SK-N-MC (cell line): ENCODE measurements at regions not wholly inside any gene's neighbourhood (a gene's known extent, or its start where the extent isn't known, plus 50 kb on each side); places are given as distances from the start of the nearest gene placed in this dataset.

Experiments used
- DNase-seq: peaks from one replicate; pipeline ENCODE4 v3.0.0-alpha.2; 2011; ENCODE audit warnings: low read depth, low spot score
- H3K27ac ChIP-seq: fragments of 200-600 bp; sonication (generic); 2 replicates; pipeline ENCODE4 v1.5.1; 2016; ENCODE audit warnings: mixed run types
- H3K36me3 ChIP-seq: fragments of 200-600 bp; sonication (generic); 2 replicates; pipeline ENCODE4 v1.6.1; 2017; ENCODE audit warnings: antibody characterized with exemption, low read length, mixed read lengths; ENCODE audit not compliant: insufficient read depth
- H3K4me3 ChIP-seq: fragments of 200-600 bp; sonication (generic); 2 replicates; pipeline ENCODE4 v1.5.1; 2016
- H3K9ac ChIP-seq: fragments of 200-600 bp; sonication (generic); 2 replicates; pipeline ENCODE4 v1.8.0; 2017; ENCODE audit warnings: mixed run types, mixed read lengths; ENCODE audit not compliant: insufficient read length
- H3K9me3 ChIP-seq: fragments of 200-600 bp; sonication (generic); 2 replicates; pipeline ENCODE4 v1.6.1; 2017; ENCODE audit warnings: low read depth, mild to moderate bottlenecking, antibody characterized with exemption, low read length, moderate library complexity, mixed read lengths
- EZH2 ChIP-seq: fragments of 200-600 bp; sonication (generic); IDR thresholded peaks from one replicate; pipeline ENCODE4 v1.6.1; 2017; ENCODE audit warnings: antibody characterized with exemption
- FOXP2 ChIP-seq: optimal IDR thresholded peaks from 2 replicates; pipeline ENCODE3; 2011; ENCODE audit warnings: mild to moderate bottlenecking, moderate library complexity; ENCODE audit not compliant: insufficient read depth; ENCODE audit errors: extremely low read length, control extremely low read depth
- POLR2AphosphoS5 ChIP-seq: IDR thresholded peaks from 2 replicates; pipeline ENCODE4 v1.6.1; 2012; ENCODE audit warnings: mild to moderate bottlenecking, low read depth, low read length, borderline replicate concordance

GRCh38 chr15:37789397-37789786 lies 145.0 kb upstream of the TMCO5A start:
- no peak overlapping the region for H3K9ac ChIP-seq
- DNase-seq, result no peak
- no peaks in the 10 kb centered on the region for H3K36me3 ChIP-seq
- no peak overlapping the region for H3K4me3 ChIP-seq
- no peak overlapping the region for H3K27ac ChIP-seq
- TF ChIP-seq FOXP2, result no peak
- no peak for TF ChIP-seq POLR2AphosphoS5
- TF ChIP-seq EZH2, result no peak
- no peaks in the 10 kb centered on the region for H3K9me3 ChIP-seq

GRCh38 chr15:37789881-37790280 lies 144.6 kb upstream of the TMCO5A start:
- no peak for TF ChIP-seq EZH2
- Histone ChIP-seq H3K9ac (no peak overlapping the region), H3K27ac (no peak overlapping the region), H3K4me3 (no peak overlapping the region), H3K36me3 (no peaks in the 10 kb centered on the region), H3K9me3 (no peaks in the 10 kb centered on the region)
- DNase-seq, result no peak

GRCh38 chr15:37791693-37792092 lies 142.7 kb upstream of the TMCO5A start:
- TF ChIP-seq POLR2AphosphoS5 (no peak), FOXP2 (no peak), EZH2 (no peak)
- Histone ChIP-seq H3K27ac (no peak overlapping the region), H3K9me3 (no peaks in the 10 kb centered on the region), H3K36me3 (no peaks in the 10 kb centered on the region), H3K9ac (no peak overlapping the region), H3K4me3 (no peak overlapping the region)
- DNase-seq, result no peak

DNA sequence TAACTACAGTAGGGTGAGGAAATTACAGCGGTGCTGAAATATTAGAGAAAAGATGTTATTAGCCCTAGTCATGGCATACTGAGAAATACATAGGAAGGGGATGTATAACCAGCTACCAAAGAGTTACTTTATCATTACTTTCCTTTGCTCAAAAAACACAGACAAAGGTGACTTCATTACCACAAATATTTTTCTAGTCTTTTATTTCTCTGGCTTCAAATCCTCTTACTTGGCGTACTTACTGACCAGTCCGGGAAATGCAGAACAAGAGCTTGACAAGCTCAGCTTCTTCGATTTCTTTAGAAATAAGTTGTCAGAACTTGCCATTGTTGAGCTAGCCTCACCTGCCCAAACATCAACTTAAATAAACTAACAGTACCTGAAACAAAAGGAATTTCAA lies 142.1 kb upstream of the TMCO5A start:
- no peak for DNase-seq
- Histone ChIP-seq H3K27ac (no peak overlapping the region), H3K9ac (no peak overlapping the region), H3K9me3 (no peaks in the 10 kb centered on the region), H3K4me3 (no peak overlapping the region), H3K36me3 (no peaks in the 10 kb centered on the region)
- TF ChIP-seq EZH2 (no peak), POLR2AphosphoS5 (no peak), FOXP2 (no peak)

DNA sequence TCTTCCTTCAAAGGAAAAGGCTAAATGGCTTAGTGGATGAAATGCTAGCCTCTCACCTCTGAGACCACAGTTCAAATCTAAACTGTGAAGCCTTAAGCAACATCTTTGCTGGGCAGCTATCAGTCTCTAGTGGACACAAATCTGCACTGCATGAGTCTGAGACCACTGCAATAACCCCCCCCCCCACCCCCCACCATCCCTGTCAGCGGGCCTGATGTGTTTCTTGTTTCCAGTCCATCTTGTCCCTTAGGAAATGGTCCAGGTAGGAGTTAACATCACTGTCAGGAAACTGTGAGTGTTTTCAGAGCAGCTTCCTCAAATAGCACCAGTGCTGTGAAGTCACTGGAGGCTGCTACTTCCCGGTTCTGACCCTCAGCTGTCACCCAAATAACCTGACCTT lies 140.6 kb upstream of the TMCO5A start:
- Histone ChIP-seq H3K27ac (no peak overlapping the region), H3K4me3 (no peak overlapping the region), H3K36me3 (no peaks in the 10 kb centered on the region), H3K9me3 (no peaks in the 10 kb centered on the region), H3K9ac (no peak overlapping the region)
- TF ChIP-seq POLR2AphosphoS5 (no peak), EZH2 (no peak), FOXP2 (no peak)
- DNase-seq, result no peak

DNA sequence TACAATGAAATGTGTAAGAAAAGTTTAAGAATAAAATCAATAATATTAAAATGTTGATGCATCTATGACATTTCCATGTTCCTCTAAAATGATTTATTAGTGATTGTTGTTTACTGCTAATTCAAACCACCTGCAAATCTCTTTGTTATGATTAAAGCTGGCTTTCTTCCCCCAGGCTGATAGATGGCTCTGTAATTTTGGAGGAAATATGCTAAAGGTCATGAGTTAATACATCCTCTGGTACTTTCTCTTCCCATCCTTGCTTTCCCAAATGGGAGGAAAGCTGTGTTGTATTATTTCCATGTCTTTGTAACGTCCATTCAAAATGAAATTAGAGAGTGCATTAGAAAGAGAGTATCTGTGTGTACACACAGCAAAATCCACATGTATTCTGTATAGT lies 139.5 kb upstream of the TMCO5A start:
- H3K9me3 ChIP-seq, result no peaks in the 10 kb centered on the region
- DNase-seq, result no peak
- H3K4me3 ChIP-seq, result no peak overlapping the region
- TF ChIP-seq POLR2AphosphoS5 (no peak), FOXP2 (no peak), EZH2 (no peak)
- no peaks in the 10 kb centered on the region for H3K36me3 ChIP-seq
- no peak overlapping the region for H3K9ac ChIP-seq
- peak overlapping the region; percentile 46; the same call in 1 of the 2 replicates for H3K27ac ChIP-seq

- Histone ChIP-seq H3K4me3 (no peak overlapping the region), H3K36me3 (no peaks in the 10 kb centered on the region), H3K9ac (no peak overlapping the region), H3K9me3 (no peaks in the 10 kb centered on the region), H3K27ac (no peak overlapping the region)
- no peak for DNase-seq
- TF ChIP-seq POLR2AphosphoS5 (no peak), EZH2 (no peak), FOXP2 (no peak)
Measured at GRCh38 chr15:37801529-37801928, 132.9 kb upstream of the TMCO5A start.

DNA sequence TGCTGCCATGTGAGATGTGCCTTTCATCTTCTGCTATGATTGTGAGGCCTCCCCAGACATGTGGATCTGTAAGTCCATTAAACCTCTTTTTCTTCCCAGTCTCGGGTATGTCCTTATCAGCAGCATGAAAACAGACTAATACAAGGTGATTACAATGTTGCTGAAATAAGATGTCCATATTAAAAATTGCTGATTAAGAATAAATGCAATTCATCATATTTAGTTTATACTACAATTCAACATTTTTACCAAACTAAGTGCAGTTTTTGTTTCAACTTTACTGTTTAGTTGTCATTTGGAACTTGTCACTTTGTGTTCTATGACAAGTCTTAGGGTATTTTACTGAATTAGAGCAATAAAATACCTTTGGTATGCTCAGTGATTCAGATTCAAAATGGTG lies 127.6 kb upstream of the TMCO5A start:
- DNase-seq, result no peak
- H3K36me3 ChIP-seq, result no peaks in the 10 kb centered on the region
- H3K27ac ChIP-seq, result no peak overlapping the region
- H3K9me3 ChIP-seq, result no peaks in the 10 kb centered on the region
- no peak overlapping the region for H3K9ac ChIP-seq
- H3K4me3 ChIP-seq, result no peak overlapping the region
- no peak for TF ChIP-seq POLR2AphosphoS5
- TF ChIP-seq FOXP2, result no peak
- TF ChIP-seq EZH2, result no peak

- Histone ChIP-seq H3K9me3 (no peaks in the 10 kb centered on the region), H3K36me3 (no peaks in the 10 kb centered on the region), H3K4me3 (no peak overlapping the region), H3K27ac (no peak overlapping the region), H3K9ac (no peak overlapping the region)
- TF ChIP-seq FOXP2 (no peak), EZH2 (no peak), POLR2AphosphoS5 (no peak)
- no peak for DNase-seq
Measured at GRCh38 chr15:37810381-37810780, 124.1 kb upstream of the TMCO5A start.
